Glutamatergic neuron (in vitro differentiated cells): ENCODE measurements at regions not wholly inside any gene's neighbourhood (a gene's known extent, or its start where the extent isn't known, plus 50 kb on each side); places are given as distances from the start of the nearest gene placed in this dataset.

Experiments used
- DNase-seq: peaks from one replicate; pipeline ENCODE4 v3.0.0; 2022
- H3K27ac Mint-ChIP-seq: one replicate; pipeline ENCODE4 v1.8.0; 2020; ENCODE audit warnings: mild to moderate bottlenecking, mixed read lengths, inconsistent platforms; ENCODE audit not compliant: unreplicated experiment
- H3K27me3 Mint-ChIP-seq: one replicate; pipeline ENCODE4 v1.8.0; 2020; ENCODE audit warnings: mild to moderate bottlenecking, moderate library complexity, mixed read lengths, inconsistent platforms; ENCODE audit not compliant: unreplicated experiment
- H3K36me3 Mint-ChIP-seq: one replicate; pipeline ENCODE4 v1.8.0; 2020; ENCODE audit warnings: mild to moderate bottlenecking, mixed read lengths, inconsistent platforms; ENCODE audit not compliant: unreplicated experiment
- H3K4me1 Mint-ChIP-seq: one replicate; pipeline ENCODE4 v1.8.0; 2020; ENCODE audit warnings: mild to moderate bottlenecking, low read depth, mixed read lengths, inconsistent platforms; ENCODE audit not compliant: unreplicated experiment
- H3K4me3 Mint-ChIP-seq: one replicate; pipeline ENCODE4 v1.8.0; 2020; ENCODE audit warnings: mild to moderate bottlenecking, mixed read lengths, inconsistent platforms; ENCODE audit not compliant: unreplicated experiment
- H3K9me3 Mint-ChIP-seq: one replicate; pipeline ENCODE4 v1.8.0; 2020; ENCODE audit warnings: mild to moderate bottlenecking, moderate library complexity, mixed read lengths, inconsistent platforms; ENCODE audit not compliant: unreplicated experiment
- CTCF ChIP-seq: fragments of 200-600 bp; sonication (generic); IDR thresholded peaks from one replicate; pipeline ENCODE4 v1.5.0; 2021; ENCODE audit not compliant: partially characterized antibody, unreplicated experiment

DNA sequence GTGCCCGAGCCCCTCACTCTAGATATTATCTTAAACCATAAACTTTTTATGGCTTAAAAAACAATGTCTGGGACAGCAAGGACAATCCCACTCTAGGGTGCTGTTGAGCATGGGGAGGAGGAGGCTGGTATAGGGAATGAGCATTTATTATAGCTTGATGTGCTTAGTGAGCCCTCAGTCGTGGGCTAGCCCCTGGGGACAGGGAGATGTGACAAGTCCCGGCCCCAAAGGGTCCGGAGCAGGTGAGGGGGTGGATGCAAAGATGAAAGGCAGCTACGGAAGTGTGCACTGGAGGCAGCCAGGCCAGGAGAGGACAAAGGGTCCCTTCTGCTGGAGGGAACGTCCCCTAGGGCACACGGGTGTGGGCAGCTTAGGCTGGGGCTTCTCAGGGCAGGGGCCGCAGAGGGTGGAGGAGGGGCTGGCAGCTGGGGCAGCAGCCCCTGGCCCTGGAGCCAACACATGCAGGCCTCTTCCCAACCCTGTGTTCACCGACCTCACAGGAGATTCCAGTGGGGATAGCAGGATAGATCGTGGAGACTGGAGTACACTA, 106.3 kb upstream of the GPC1 start:
- Mint-ChIP-seq H3K27ac (no peak overlapping the region), H3K4me3 (no peak overlapping the region), H3K27me3 (peaks cover 2% of the 10 kb centered on the region), H3K9me3 (peaks cover 10% of the 10 kb centered on the region), H3K36me3 (peaks cover 23% of the 10 kb centered on the region), H3K4me1 (peaks cover 2% of the 10 kb centered on the region)
- DNase-seq, result no peak
- TF ChIP-seq CTCF, result no peak

GRCh38 chr2:240329778-240330177, 105.7 kb upstream of the GPC1 start:
- peaks cover 23% of the 10 kb centered on the region for H3K36me3 Mint-ChIP-seq
- no peak for TF ChIP-seq CTCF
- H3K27me3 Mint-ChIP-seq, result peaks cover 5% of the 10 kb centered on the region
- no peak overlapping the region for H3K27ac Mint-ChIP-seq
- peaks cover 2% of the 10 kb centered on the region for H3K4me1 Mint-ChIP-seq
- no peak for DNase-seq
- no peak overlapping the region for H3K4me3 Mint-ChIP-seq
- H3K9me3 Mint-ChIP-seq, result peaks cover 10% of the 10 kb centered on the region

DNA sequence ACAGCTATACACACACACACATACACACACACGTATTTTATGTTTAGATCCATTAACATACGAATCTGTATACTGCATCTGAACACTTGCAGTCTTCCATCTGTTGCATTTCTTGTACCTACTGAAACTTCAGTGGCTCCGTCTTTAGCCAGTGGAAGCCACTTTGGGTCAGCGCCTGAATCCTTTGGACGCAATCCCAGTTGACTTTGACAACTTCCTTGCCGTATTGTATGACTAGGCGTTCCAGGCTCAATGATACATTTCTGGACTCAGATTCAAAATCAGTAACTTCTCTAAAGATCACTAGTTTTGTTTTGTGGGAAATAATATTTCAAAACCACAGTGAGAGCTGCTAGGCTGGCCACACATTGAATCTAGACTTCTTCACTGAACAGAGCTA, 101.5 kb upstream of the GPC1 start:
- peaks cover 17% of the 10 kb centered on the region for H3K36me3 Mint-ChIP-seq
- H3K27me3 Mint-ChIP-seq, result peaks cover 7% of the 10 kb centered on the region
- no peak overlapping the region for H3K4me3 Mint-ChIP-seq
- no peaks in the 10 kb centered on the region for H3K4me1 Mint-ChIP-seq
- no peak overlapping the region for H3K27ac Mint-ChIP-seq
- DNase-seq, result no peak
- TF ChIP-seq CTCF, result no peak
- H3K9me3 Mint-ChIP-seq, result peaks cover 8% of the 10 kb centered on the region

DNA sequence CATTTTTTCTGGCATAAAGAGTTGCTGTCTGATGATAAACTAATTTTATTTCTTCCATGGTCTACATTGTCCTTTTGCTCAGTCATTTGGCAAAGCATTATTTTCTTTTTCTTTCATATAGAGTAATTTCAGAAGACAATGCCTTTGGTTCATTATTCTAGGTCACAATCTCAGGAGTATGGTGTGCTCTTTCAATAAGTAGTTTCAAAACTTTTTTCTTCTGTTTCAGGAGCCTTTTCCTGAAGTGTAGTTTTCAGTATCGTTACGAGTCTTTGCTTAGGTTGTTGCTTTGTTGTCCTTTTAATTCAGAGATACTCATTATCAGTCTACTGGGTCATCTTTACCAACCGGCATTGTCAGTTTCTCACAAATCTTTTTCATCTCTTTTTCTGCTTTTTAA, 100.4 kb upstream of the GPC1 start:
- Mint-ChIP-seq H3K4me1 (no peaks in the 10 kb centered on the region), H3K27ac (no peak overlapping the region), H3K36me3 (peaks cover 20% of the 10 kb centered on the region), H3K9me3 (peaks cover 10% of the 10 kb centered on the region), H3K4me3 (no peak overlapping the region), H3K27me3 (peaks cover 7% of the 10 kb centered on the region)
- no peak for DNase-seq
- TF ChIP-seq CTCF, result no peak

DNA sequence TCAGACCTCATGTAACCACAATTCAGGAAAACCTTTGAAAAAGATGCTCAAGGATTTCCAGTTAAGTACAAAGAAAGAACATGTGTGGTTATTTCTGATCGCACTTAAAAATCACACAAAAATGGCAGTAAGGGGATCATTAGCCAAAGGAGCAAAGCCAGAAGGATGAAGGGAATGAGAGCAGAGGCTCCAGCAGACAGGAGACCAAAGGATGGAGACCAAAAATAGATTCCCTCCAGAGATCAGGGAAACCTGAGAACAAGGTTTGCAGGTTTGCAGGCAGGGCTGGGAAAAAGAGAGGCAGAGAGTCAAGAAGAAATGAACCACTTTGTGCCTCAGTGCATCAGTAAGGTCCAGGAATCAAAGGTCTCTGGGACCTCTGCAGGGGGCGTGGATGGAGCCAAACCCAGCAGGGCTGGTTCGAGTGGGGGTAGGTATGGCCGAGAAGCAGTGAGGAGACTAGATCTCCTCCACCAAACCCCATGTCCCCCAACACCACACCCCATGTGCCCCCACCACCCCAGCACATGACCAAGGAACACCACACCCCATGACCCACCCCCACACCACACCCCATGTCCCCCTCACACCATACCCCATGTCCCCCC, 98.5 kb upstream of the GPC1 start:
- Mint-ChIP-seq H3K9me3 (peaks cover 3% of the 10 kb centered on the region), H3K4me3 (no peak overlapping the region), H3K27me3 (peaks cover 7% of the 10 kb centered on the region), H3K4me1 (no peaks in the 10 kb centered on the region), H3K36me3 (peaks cover 13% of the 10 kb centered on the region), H3K27ac (no peak overlapping the region)
- no peak for TF ChIP-seq CTCF
- no peak for DNase-seq
